PC-9 (cell line): ENCODE measurements at regions not wholly inside any gene's neighbourhood (a gene's known extent, or its start where the extent isn't known, plus 50 kb on each side); places are given as distances from the start of the nearest gene placed in this dataset.

Source experiments
- BruUV-seq: library from RNA; stranded (reverse); fragments of 400-500 nt; replicated peaks from 2 replicates; lab custom pipeline; 2021; lab: Mats Ljungman, UMichigan
- CTCF ChIA-PET: fragments of 300-600 bp; sonication (Branson Sonifier 250); formaldehyde crosslinking; loops from one replicate; lab custom pipeline; 2022; ENCODE audit warnings: antibody characterized with exemption; lab: Charles Lee
- POLR2A ChIA-PET: fragments of 300-600 bp; sonication (Branson Sonifier 250); formaldehyde crosslinking; loops from one replicate; lab custom pipeline; 2022; ENCODE audit warnings: antibody characterized with exemption; ENCODE audit not compliant: unreplicated experiment; lab: Charles Lee
- DNase-seq, 2 experiments: peaks; one replicate each; pipeline versions ENCODE4 v3.0.0 to v3.0.0-alpha.2; 2015 to 2022; ENCODE audit warnings: mixed read lengths in 1 of 2
- H2AFZ ChIP-seq: fragments of 200-600 bp; sonication (generic); 2 replicates; pipeline ENCODE4 v1.8.1; 2017; ENCODE audit warnings: antibody characterized with exemption
- H3F3A ChIP-seq: fragments of 200-600 bp; sonication (generic); 2 replicates; pipeline ENCODE4 v1.8.1; 2017; ENCODE audit warnings: antibody characterized with exemption, mild to moderate bottlenecking, low read depth; ENCODE audit not compliant: insufficient read depth
- H3K27ac ChIP-seq: fragments of 200-600 bp; sonication (generic); 2 replicates; pipeline ENCODE4 v1.6.1; 2016; ENCODE audit warnings: mixed run types
- H3K27me3 ChIP-seq: fragments of 200-600 bp; sonication (generic); 2 replicates; pipeline ENCODE4 v1.6.1; 2016; ENCODE audit warnings: low read depth, mixed run types; ENCODE audit not compliant: insufficient read depth
- H3K36me3 ChIP-seq: fragments of 200-600 bp; sonication (generic); 2 replicates; pipeline ENCODE4 v1.6.1; 2016; ENCODE audit warnings: low read depth, mixed run types
- H3K4me1 ChIP-seq: fragments of 200-600 bp; sonication (generic); replicated peaks from 2 replicates; pipeline ENCODE4 v1.6.1; 2016; ENCODE audit warnings: mixed run types; ENCODE audit not compliant: insufficient read depth
- H3K4me2 ChIP-seq: fragments of 200-600 bp; sonication (generic); 2 replicates; pipeline ENCODE4 v1.6.1; 2017; ENCODE audit warnings: mixed run types
- H3K4me3 ChIP-seq: fragments of 200-600 bp; sonication (generic); 2 replicates; pipeline ENCODE4 v1.6.1; 2016; ENCODE audit warnings: mixed run types
- H3K79me2 ChIP-seq: fragments of 200-600 bp; sonication (generic); 2 replicates; pipeline ENCODE4 v1.6.1; 2017; ENCODE audit warnings: low read depth, mixed run types
- H3K9me2 ChIP-seq: fragments of 200-600 bp; sonication (generic); 2 replicates; pipeline ENCODE4 v1.8.1; 2017; ENCODE audit warnings: mild to moderate bottlenecking; ENCODE audit not compliant: insufficient read depth
- H3K9me3 ChIP-seq: fragments of 200-600 bp; sonication (generic); 2 replicates; pipeline ENCODE4 v1.8.1; 2016; ENCODE audit warnings: low read depth; ENCODE audit not compliant: insufficient read depth
- H4K20me1 ChIP-seq: fragments of 200-600 bp; sonication (generic); 2 replicates; pipeline ENCODE4 v1.8.1; 2017; ENCODE audit not compliant: insufficient read depth
- EZH2 ChIP-seq: fragments of 200-600 bp; sonication (generic); IDR thresholded peaks from 2 replicates; pipeline ENCODE4 v1.8.0; 2017; ENCODE audit warnings: antibody characterized with exemption, low read depth
- intact Hi-C: fragments of 100-400 bp; cut with micrococcal nuclease; formaldehyde crosslinking; loops from one replicate; pipeline ENCODE4 v1.10.0; 2022; ENCODE audit not compliant: unreplicated experiment
- TF ChIP-seq, protein P1 (sequence below): fragments of 200-600 bp; sonication (generic); conservative IDR thresholded peaks from 2 replicates; pipeline ENCODE4 v1.6.1; 2017; ENCODE audit warnings: mixed run types, antibody characterized with exemption, mild to moderate bottlenecking, moderate library complexity

- Histone ChIP-seq H3K4me3 (no peak overlapping the region), H3K9me2 (no peaks in the 10 kb centered on the region), H3K27me3 (no peaks in the 10 kb centered on the region), H3K4me2 (no peak overlapping the region), H3F3A (no peaks in the 10 kb centered on the region), H3K27ac (no peak overlapping the region), H4K20me1 (no peaks in the 10 kb centered on the region), H3K4me1 (no peaks in the 10 kb centered on the region), H3K9me3 (no peaks in the 10 kb centered on the region), H3K36me3 (no peaks in the 10 kb centered on the region), H3K79me2 (no peaks in the 10 kb centered on the region), H2AFZ (no peak overlapping the region)
- no peak for DNase-seq
- ChIA-PET CTCF (no interaction called here), POLR2A (no interaction called here)
- intact Hi-C loops: no loop called here
- no TSS peak for BruUV-seq
- TF ChIP-seq, protein P1, sequence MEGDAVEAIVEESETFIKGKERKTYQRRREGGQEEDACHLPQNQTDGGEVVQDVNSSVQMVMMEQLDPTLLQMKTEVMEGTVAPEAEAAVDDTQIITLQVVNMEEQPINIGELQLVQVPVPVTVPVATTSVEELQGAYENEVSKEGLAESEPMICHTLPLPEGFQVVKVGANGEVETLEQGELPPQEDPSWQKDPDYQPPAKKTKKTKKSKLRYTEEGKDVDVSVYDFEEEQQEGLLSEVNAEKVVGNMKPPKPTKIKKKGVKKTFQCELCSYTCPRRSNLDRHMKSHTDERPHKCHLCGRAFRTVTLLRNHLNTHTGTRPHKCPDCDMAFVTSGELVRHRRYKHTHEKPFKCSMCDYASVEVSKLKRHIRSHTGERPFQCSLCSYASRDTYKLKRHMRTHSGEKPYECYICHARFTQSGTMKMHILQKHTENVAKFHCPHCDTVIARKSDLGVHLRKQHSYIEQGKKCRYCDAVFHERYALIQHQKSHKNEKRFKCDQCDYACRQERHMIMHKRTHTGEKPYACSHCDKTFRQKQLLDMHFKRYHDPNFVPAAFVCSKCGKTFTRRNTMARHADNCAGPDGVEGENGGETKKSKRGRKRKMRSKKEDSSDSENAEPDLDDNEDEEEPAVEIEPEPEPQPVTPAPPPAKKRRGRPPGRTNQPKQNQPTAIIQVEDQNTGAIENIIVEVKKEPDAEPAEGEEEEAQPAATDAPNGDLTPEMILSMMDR: no peak
- TF ChIP-seq EZH2: no peak
Observed at GRCh38 chr13:75136151-75136550, 345.8 kb downstream of the TBC1D4 start.

DNA sequence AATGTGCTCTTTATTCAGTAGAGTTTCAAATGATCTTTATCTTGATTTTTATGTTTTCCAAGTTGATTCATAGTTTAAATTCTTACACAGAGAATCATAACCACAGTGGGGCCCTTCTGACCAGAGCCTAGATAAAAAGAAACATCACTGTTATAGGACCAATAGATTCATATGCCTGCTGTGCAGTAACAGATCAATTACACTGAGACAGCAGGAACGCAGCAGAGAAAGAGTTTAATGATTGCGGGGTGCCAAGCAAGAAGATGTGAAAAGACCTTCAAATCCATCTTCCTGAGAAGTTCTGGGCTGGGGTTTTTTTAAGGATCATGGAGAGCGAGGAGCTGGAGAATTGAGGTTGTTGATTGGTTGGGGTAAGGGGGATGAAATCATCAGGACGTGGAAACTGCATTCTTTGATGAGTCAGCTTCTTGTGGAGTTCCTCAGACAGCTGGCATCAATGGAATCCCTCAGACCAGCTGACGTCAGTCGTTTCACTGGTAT lies 346.6 kb downstream of the TBC1D4 start:
- no peaks in the 10 kb centered on the region for H3K36me3 ChIP-seq
- ChIA-PET CTCF (no interaction called here), POLR2A (no interaction called here)
- no peak overlapping the region for H2AFZ ChIP-seq
- H3K4me1 ChIP-seq: no peaks in the 10 kb centered on the region
- no peak overlapping the region for H3K4me3 ChIP-seq
- no peaks in the 10 kb centered on the region for H3F3A ChIP-seq
- no peaks in the 10 kb centered on the region for H3K9me2 ChIP-seq
- no TSS peak for BruUV-seq
- H3K9me3 ChIP-seq: no peaks in the 10 kb centered on the region
- TF ChIP-seq EZH2: no peak
- TF ChIP-seq, protein P1: no peak
- H4K20me1 ChIP-seq: no peaks in the 10 kb centered on the region
- H3K4me2 ChIP-seq: no peak overlapping the region
- no peaks in the 10 kb centered on the region for H3K27me3 ChIP-seq
- intact Hi-C loops: no loop called here
- H3K79me2 ChIP-seq: no peaks in the 10 kb centered on the region
- H3K27ac ChIP-seq: no peak overlapping the region
- DNase-seq: no peak

GRCh38 chr13:75132701-75133695 lies 349.0 kb downstream of the TBC1D4 start:
- Histone ChIP-seq H3K27me3 (no peaks in the 10 kb centered on the region), H3K9me2 (no peaks in the 10 kb centered on the region), H3K36me3 (no peaks in the 10 kb centered on the region), H2AFZ (no peak overlapping the region), H3K79me2 (no peaks in the 10 kb centered on the region), H3K9me3 (no peaks in the 10 kb centered on the region), H3K27ac (no peak overlapping the region), H3F3A (no peaks in the 10 kb centered on the region), H4K20me1 (no peaks in the 10 kb centered on the region), H3K4me1 (no peaks in the 10 kb centered on the region), H3K4me3 (no peak overlapping the region), H3K4me2 (no peak overlapping the region)
- DNase-seq: no peak
- ChIA-PET CTCF (no interaction called here), POLR2A (no interaction called here)
- intact Hi-C loops: no loop called here
- no TSS peak for BruUV-seq
- TF ChIP-seq EZH2: no peak
- TF ChIP-seq, protein P1: no peak
